HFFc6 (cell line): ENCODE measurements at regions not wholly inside any gene's neighbourhood (a gene's known extent, or its start where the extent isn't known, plus 50 kb on each side); places are given as distances from the start of the nearest gene placed in this dataset.
A peak's percentile ranks its signal among the peaks of the same experiment; 100 is the strongest.

ENCODE experiments used
- DNase-seq: peaks from one replicate; pipeline ENCODE4 v3.0.0-alpha.2; 2018
- H3K27ac Mint-ChIP-seq: 2 replicates; pipeline ENCODE4 v1.8.0; 2020; ENCODE audit warnings: mild to moderate bottlenecking, mixed read lengths
- H3K27me3 Mint-ChIP-seq: 2 replicates; pipeline ENCODE4 v1.8.0; 2021; ENCODE audit warnings: mild to moderate bottlenecking, moderate library complexity, mixed read lengths; ENCODE audit not compliant: insufficient read depth
- H3K36me3 Mint-ChIP-seq: 2 replicates; pipeline ENCODE4 v1.8.0; 2021; ENCODE audit warnings: low read depth, mixed read lengths
- H3K4me1 Mint-ChIP-seq: 2 replicates; pipeline ENCODE4 v1.8.0; 2020; ENCODE audit warnings: low read depth, mixed read lengths
- H3K4me3 Mint-ChIP-seq: 2 replicates; pipeline ENCODE4 v1.8.0; 2020; ENCODE audit warnings: mild to moderate bottlenecking, moderate library complexity, mixed read lengths
- H3K9me3 Mint-ChIP-seq: 2 replicates; pipeline ENCODE4 v1.8.0; 2020; ENCODE audit warnings: mild to moderate bottlenecking, mixed read lengths
- CTCF ChIP-seq: fragments of 200-600 bp; sonication (generic); IDR thresholded peaks from 2 replicates; pipeline ENCODE4 v1.5.0; 2021; ENCODE audit warnings: antibody characterized with exemption, mild to moderate bottlenecking

GRCh38 chr5:89847743-89848142 is 561.8 kb downstream of the CETN3 start:
- H3K27me3 Mint-ChIP-seq: no peaks in the 10 kb centered on the region
- no peak overlapping the region for H3K27ac Mint-ChIP-seq
- TF ChIP-seq CTCF: no peak
- no peak overlapping the region for H3K4me3 Mint-ChIP-seq
- no peak for DNase-seq
- no peaks in the 10 kb centered on the region for H3K4me1 Mint-ChIP-seq
- H3K9me3 Mint-ChIP-seq: peaks cover 22% of the 10 kb centered on the region
- no peaks in the 10 kb centered on the region for H3K36me3 Mint-ChIP-seq

- H3K27ac Mint-ChIP-seq: no peak overlapping the region
- H3K36me3 Mint-ChIP-seq: no peaks in the 10 kb centered on the region
- no peaks in the 10 kb centered on the region for H3K4me1 Mint-ChIP-seq
- no peak overlapping the region for H3K4me3 Mint-ChIP-seq
- TF ChIP-seq CTCF: no peak
- DNase-seq: no peak
- H3K27me3 Mint-ChIP-seq: no peaks in the 10 kb centered on the region
- peaks cover 29% of the 10 kb centered on the region for H3K9me3 Mint-ChIP-seq
Observed at GRCh38 chr5:89844548-89844947, 565.0 kb downstream of the CETN3 start.

GRCh38 chr5:89842531-89842930 is 567.0 kb downstream of the CETN3 start:
- no peak for DNase-seq
- no peaks in the 10 kb centered on the region for H3K4me1 Mint-ChIP-seq
- H3K27me3 Mint-ChIP-seq: no peaks in the 10 kb centered on the region; the same call in 1 of the 2 replicates
- no peak overlapping the region for H3K27ac Mint-ChIP-seq
- no peak overlapping the region for H3K4me3 Mint-ChIP-seq
- TF ChIP-seq CTCF: no peak
- peaks cover 32% of the 10 kb centered on the region for H3K9me3 Mint-ChIP-seq
- H3K36me3 Mint-ChIP-seq: no peaks in the 10 kb centered on the region

GRCh38 chr5:89840906-89841305 is 568.6 kb downstream of the CETN3 start:
- no peaks in the 10 kb centered on the region; the same call in 1 of the 2 replicates for H3K27me3 Mint-ChIP-seq
- no peak overlapping the region for H3K27ac Mint-ChIP-seq
- H3K4me1 Mint-ChIP-seq: no peaks in the 10 kb centered on the region
- H3K9me3 Mint-ChIP-seq: peaks cover 41% of the 10 kb centered on the region
- no peak overlapping the region for H3K4me3 Mint-ChIP-seq
- no peak for DNase-seq
- TF ChIP-seq CTCF: no peak
- H3K36me3 Mint-ChIP-seq: no peaks in the 10 kb centered on the region

- no peaks in the 10 kb centered on the region for H3K27me3 Mint-ChIP-seq
- H3K27ac Mint-ChIP-seq: no peak overlapping the region
- DNase-seq: no peak
- no peaks in the 10 kb centered on the region for H3K36me3 Mint-ChIP-seq
- TF ChIP-seq CTCF: no peak
- H3K9me3 Mint-ChIP-seq: peaks cover 23% of the 10 kb centered on the region
- no peak overlapping the region for H3K4me3 Mint-ChIP-seq
- no peaks in the 10 kb centered on the region; the same call in 1 of the 2 replicates for H3K4me1 Mint-ChIP-seq
Observed at GRCh38 chr5:89830691-89831090, 578.9 kb downstream of the CETN3 start.

- Mint-ChIP-seq H3K27me3 (no peaks in the 10 kb centered on the region; the same call in 1 of the 2 replicates), H3K4me1 (no peaks in the 10 kb centered on the region; the same call in 1 of the 2 replicates), H3K27ac (no peak overlapping the region), H3K9me3 (peaks cover 28% of the 10 kb centered on the region), H3K4me3 (peak overlapping the region; percentile 15; the same call in 1 of the 2 replicates), H3K36me3 (no peaks in the 10 kb centered on the region)
- DNase-seq: no peak
- no peak for TF ChIP-seq CTCF
Observed at GRCh38 chr5:89827960-89828359, 581.6 kb downstream of the CETN3 start.
